LNCaP clone FGC (cell line): ENCODE measurements at regions not wholly inside any gene's neighbourhood (a gene's known extent, or its start where the extent isn't known, plus 50 kb on each side); places are given as distances from the start of the nearest gene placed in this dataset.

ENCODE experiments used
- DNase-seq: peaks from one replicate; pipeline ENCODE4 v3.0.0-alpha.2; 2011; ENCODE audit warnings: low read depth
- H3K4me3 ChIP-seq: 2 replicates; pipeline ENCODE4 v1.5.1; 2011; ENCODE audit warnings: mild to moderate bottlenecking, low read depth, low read length, control low read depth
- CTCF ChIP-seq: IDR thresholded peaks from 2 replicates; pipeline ENCODE4 v1.5.1; 2012; ENCODE audit warnings: mild to moderate bottlenecking; ENCODE audit not compliant: control insufficient read depth, insufficient read depth; ENCODE audit errors: extremely low read depth

- no peak for TF ChIP-seq CTCF
- DNase-seq: no peak
- no peak overlapping the region for H3K4me3 ChIP-seq
These were observed 182.6 kb upstream of the ZMIZ1 start for GRCh38 chr10:78886129-78886528.

GRCh38 chr10:78889536-78890063 is 179.2 kb upstream of the ZMIZ1 start:
- no peak overlapping the region for H3K4me3 ChIP-seq
- no peak for DNase-seq
- no peak for TF ChIP-seq CTCF

- DNase-seq: no peak
- TF ChIP-seq CTCF: no peak
- no peak overlapping the region for H3K4me3 ChIP-seq
These were observed 178.3 kb upstream of the ZMIZ1 start for GRCh38 chr10:78890506-78890905.

GRCh38 chr10:78891741-78892140 is 177.0 kb upstream of the ZMIZ1 start:
- TF ChIP-seq CTCF: no peak
- no peak for DNase-seq
- H3K4me3 ChIP-seq: no peak overlapping the region

GRCh38 chr10:78892338-78893176 is 176.2 kb upstream of the ZMIZ1 start:
- DNase-seq: no peak
- H3K4me3 ChIP-seq: no peak overlapping the region
- TF ChIP-seq CTCF: no peak

- no peak for TF ChIP-seq CTCF
- no peak overlapping the region for H3K4me3 ChIP-seq
- DNase-seq: no peak
These were observed 175.5 kb upstream of the ZMIZ1 start for GRCh38 chr10:78893217-78893616.
